Motor neuron (in vitro differentiated cells): ENCODE measurements at regions not wholly inside any gene's neighbourhood (a gene's known extent, or its start where the extent isn't known, plus 50 kb on each side); places are given as distances from the start of the nearest gene placed in this dataset.

Source experiments
- ATAC-seq, 8 experiments: fragments of 200-7000 bp; cut with Tn5 transposase; replicated peaks in 6 of 8; 2 replicates each; pipeline ENCODE4 v1.8.0; 2021; ENCODE audit warnings: mild to moderate bottlenecking in 8 of 8, moderate library complexity in 8 of 8
- H3K27ac ChIP-seq, 2 donors: fragments of 250-450 bp; sonication (Bioruptor Pico); 2 replicates each; pipeline ENCODE4 v1.9.0; 2021; ENCODE audit warnings: antibody characterized with exemption in 2 of 2, mild to moderate bottlenecking in 2 of 2, moderate library complexity in 1 of 2
- H3K4me1 ChIP-seq, 2 donors: fragments of 250-450 bp; sonication (Bioruptor Pico); replicated peaks in 1 of 2; 2 replicates each; pipeline ENCODE4 v1.6.1; 2021; ENCODE audit warnings: antibody characterized with exemption in 2 of 2, mild to moderate bottlenecking in 2 of 2, moderate library complexity in 1 of 2
- H3K4me3 ChIP-seq, 5 donors: fragments of 250-450 bp; sonication (Bioruptor Pico); 2 replicates each; pipeline ENCODE4 v1.9.0; 2021; ENCODE audit warnings: antibody characterized with exemption in 5 of 5, mild to moderate bottlenecking in 5 of 5, moderate library complexity in 4 of 5
- WGBS, 10 experiments: fragments of 450-650 bp; shearing (Covaris generic); methylation state at CpG; one replicate each; pipeline ENCODE4 v1.0.0; 2022; 5-methylcytosine and 5-hydroxymethylcytosine counted together
- in situ Hi-C, 9 experiments: fragments of 400-800 bp; cut with MboI; loops; one replicate each; pipeline ENCODE4 v1.15.0; 2021; ENCODE audit warnings: low sequenced_read_pairs in 9 of 9, low pct_unique_long_range_greater_than_20kb in 2 of 9; ENCODE audit not compliant: unreplicated experiment in 9 of 9

DNA sequence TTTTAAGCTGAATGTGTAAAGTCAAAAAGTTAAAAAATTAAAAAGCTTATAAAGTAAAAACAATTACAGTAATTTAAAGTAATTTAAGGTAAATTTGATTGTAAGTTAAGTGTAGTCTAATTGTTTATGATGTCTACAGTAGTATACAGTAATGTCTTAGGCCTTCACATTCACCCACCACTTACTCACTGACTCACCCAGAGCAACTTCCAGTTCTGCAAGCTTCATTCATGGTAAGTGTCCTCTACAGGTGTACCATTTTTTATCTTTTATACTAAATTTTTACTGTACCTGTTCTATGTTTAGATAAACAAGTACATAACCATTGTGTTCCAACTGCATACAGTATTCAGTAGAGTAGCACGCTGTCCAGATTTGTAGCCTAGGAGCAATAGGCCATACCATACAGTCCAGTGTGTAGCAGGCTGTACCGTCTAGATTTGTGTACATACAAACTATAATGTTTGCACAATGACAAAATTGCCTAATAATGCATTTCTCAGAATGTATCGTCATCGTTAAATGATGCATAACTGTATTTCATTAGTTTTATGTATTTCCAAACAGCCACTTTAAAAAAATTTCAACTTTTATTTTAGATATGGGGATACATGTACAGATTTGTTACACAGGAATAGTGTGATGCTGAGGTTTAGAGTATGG is 319.3 kb downstream of the DYSF start:
- H3K27ac ChIP-seq = no peak overlapping the region
- peaks cover 7 to 15% of the 10 kb centered on the region in 2 donors for H3K4me1 ChIP-seq
- ATAC-seq = no peak
- in situ Hi-C loops = no loop called here
- 90 to 100% (median 95%) methylated on average over 2 to 4 of the region's 4 CpGs; no CpG with 5 or more reads in 1 of the 10 experiments for WGBS, 10 experiments
- no peak overlapping the region for H3K4me3 ChIP-seq

DNA sequence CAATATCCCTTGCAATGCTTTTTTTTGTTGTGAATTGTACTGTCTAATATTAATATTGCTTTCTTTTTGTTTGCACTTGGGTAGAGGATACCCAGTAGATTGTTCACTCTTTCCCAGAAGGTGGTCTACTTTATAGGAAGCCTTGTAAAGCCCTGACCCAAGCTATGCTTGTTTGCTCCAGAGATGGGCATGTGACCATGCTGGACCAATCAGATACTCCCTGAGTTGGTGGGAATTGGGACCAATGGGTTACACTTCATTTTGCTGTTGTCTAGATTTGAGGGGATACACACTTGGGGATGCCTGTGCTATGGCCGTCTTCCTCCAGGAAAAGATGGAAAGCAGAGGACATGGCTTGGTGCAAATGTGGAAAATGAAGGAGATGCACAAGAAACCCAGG is 314.3 kb downstream of the DYSF start:
- H3K4me1 ChIP-seq = peaks cover 0 to 5% of the 10 kb centered on the region in 2 donors
- H3K27ac ChIP-seq = no peak overlapping the region
- no peak overlapping the region for H3K4me3 ChIP-seq
- ATAC-seq = no peak
- in situ Hi-C loops = no loop called here
- 67 to 100% (median 100%) methylated on average over 1 of the region's 1 CpG; no CpG with 5 or more reads in 6 of the 10 experiments for WGBS, 10 experiments

DNA sequence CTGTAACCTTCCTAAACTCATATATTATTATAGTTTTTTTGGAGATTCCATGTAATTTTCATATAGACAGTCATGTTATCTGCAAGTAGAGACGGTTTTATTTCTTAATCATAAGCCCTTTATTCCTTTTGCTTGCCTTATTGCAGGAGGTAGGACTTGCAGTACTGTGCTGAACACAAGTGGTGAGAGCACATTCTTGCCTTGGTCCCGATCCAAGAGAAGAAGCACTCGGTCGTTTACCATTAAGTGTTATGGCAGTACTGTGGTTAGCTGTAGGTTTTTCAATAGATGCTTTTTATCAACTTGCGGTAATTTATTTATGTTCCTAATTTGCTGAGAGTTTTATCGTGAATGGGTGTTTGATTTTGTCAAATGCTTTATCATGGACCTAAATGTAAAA is 305.7 kb downstream of the DYSF start:
- H3K27ac ChIP-seq = no peak overlapping the region
- WGBS, 10 experiments = 12 to 92% (median 83%) methylated on average over 3 to 6 of the region's 6 CpGs
- H3K4me1 ChIP-seq = no peaks in the 10 kb centered on the region
- ATAC-seq = no peak
- H3K4me3 ChIP-seq = no peak overlapping the region
- in situ Hi-C loops = no loop called here

DNA sequence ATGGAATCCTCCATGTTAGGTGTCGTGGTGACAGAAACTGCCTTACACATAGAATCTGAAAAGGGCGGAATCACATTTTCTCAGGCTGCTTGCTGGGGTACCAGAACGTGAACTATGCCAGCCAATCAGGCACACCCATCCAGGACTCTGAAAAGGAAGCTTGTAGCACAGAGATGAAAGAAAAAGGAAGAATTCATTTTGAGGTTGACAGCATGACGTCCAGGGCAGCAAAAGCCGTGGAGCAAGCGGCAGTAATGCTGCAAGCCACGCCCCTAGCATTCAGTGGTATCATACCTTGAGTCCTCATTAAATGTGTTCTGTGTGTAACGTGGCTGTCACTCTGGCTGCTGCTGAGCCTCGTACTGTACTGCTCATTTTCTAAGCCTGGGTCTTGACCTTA is 304.0 kb downstream of the DYSF start:
- H3K4me1 ChIP-seq = no peaks in the 10 kb centered on the region
- ATAC-seq = no peak
- no peak overlapping the region for H3K27ac ChIP-seq

DNA sequence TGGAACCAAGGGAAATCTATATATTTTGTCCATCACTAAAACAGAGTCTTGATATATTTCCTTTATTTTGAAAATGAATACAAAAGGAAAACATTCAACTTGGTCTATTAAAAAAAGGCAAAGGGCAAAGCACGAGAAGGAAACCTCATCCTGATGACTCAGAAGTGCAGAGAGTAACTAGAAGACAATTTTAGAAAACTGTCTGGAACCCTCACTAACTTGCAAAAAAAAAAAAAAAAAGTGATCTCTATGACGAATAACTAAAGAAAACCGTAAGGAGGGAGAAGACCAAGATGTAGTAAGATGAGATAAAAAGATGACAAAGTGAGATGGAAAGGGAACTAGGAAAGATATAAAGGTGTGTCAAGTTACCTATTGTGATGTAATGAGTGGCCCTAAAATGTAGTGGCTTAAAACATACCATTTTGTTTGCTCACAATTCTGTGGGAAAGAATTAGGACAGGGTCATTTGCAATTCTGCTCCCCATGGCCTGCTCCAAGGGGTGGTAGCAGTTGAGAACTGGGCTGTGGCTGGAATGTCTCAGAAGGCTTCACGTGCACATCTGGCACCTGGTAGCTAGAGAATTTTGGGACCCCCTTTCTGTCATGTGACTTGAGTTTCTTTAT is 303.0 kb downstream of the DYSF start:
- no peak overlapping the region for H3K27ac ChIP-seq
- WGBS, 10 experiments = 2 to 76% (median 62%) methylated on average over 2 to 4 of the region's 4 CpGs
- in situ Hi-C loops = no loop called here
- no peaks in the 10 kb centered on the region for H3K4me1 ChIP-seq
- ATAC-seq = peak in 2 of 8 experiments; percentile 39 to 49
- H3K4me3 ChIP-seq = no peak overlapping the region

More for the DNA sequence above, 304.0 kb downstream of the DYSF start:
- no peak overlapping the region for H3K4me3 ChIP-seq
- 51 to 97% (median 81%) methylated on average over 1 to 9 of the region's 9 CpGs for WGBS, 10 experiments
- in situ Hi-C loops = no loop called here

DNA sequence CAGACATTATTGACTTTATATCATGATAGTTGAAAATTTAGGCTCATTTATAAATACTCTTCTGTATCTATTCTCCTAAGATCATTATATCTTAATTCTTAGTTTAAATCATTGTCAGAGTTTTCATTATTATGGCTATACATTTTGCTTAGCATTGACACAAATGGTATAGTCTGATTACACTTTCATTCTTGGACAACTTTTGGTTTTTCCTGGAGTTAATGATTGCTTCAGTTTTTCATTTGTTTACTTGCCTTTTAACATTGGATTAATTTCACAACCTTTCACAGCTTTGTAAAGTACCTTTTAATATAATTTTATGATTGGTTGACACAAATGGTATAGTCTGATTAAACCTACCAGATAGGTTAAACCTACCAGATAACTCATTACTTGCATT is 298.2 kb downstream of the DYSF start:
- no peak for ATAC-seq
- in situ Hi-C loops = no loop called here
- Histone ChIP-seq H3K27ac (no peak overlapping the region), H3K4me1 (peaks cover 31 to 33% of the 10 kb centered on the region in 2 donors), H3K4me3 (no peak overlapping the region)

DNA sequence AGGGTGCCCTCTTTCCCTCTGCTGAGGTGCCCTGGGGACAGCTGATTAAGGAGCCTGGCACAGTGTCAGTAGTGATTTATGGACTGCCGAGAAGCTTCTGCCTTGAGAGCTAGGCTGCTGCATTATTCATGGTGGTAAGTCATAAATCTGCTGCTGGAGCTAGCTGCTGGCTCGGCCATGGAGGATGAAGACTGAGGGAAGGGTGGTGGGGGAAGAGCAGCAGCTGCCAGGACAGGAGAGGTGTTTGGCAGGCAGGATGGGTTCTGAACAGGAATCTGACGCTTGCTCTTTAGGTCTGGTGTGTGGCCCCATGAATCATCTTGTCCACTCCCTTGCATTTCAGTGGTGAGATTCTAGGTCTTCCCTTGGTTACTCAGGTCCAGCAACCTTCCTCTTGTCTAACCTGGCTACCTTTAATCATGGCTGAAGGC is 296.3 kb downstream of the DYSF start:
- in situ Hi-C loops = no loop called here
- 0 to 30% (median 0%) methylated on average over 1 to 3 of the region's 3 CpGs; no CpG with 5 or more reads in 3 of the 10 experiments for WGBS, 10 experiments

DNA sequence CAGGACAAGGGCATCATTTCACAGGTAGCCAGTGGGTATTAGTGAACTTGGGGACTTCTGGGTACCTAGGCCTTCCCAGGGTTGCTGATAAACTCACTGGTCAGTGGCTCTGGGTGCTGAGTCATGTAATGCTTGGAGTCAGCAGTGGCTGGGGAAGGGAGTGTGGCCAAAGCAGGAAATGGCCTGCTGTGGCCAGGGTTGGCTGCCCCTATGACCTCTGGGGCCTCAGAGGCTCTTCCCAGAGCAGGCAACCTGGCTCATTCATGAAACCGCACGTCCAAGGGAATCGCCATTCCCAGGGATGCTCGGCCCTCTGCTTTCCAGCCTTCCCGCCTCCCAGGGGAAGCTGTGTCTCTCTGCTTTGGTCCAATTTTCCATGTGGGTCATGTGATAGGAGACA is 294.9 kb downstream of the DYSF start:
- WGBS, 10 experiments = 93 to 94% methylated on average over 5 of the region's 5 CpGs; no CpG with 5 or more reads in 8 of the 10 experiments
- ATAC-seq = peak in 1 of 8 experiments; percentile 10
- H3K4me1 ChIP-seq = peaks cover 43 to 46% of the 10 kb centered on the region in 2 donors
- H3K4me3 ChIP-seq = no peak overlapping the region
- in situ Hi-C loops = no loop called here
- no peak overlapping the region for H3K27ac ChIP-seq

More for the DNA sequence above, 296.3 kb downstream of the DYSF start:
- peaks cover 32 to 34% of the 10 kb centered on the region in 2 donors for H3K4me1 ChIP-seq
- ATAC-seq = peak; percentile 80 to 96 (median 94)
- H3K27ac ChIP-seq = peak overlapping the region; percentile 34 to 37
- no peak overlapping the region for H3K4me3 ChIP-seq

DNA sequence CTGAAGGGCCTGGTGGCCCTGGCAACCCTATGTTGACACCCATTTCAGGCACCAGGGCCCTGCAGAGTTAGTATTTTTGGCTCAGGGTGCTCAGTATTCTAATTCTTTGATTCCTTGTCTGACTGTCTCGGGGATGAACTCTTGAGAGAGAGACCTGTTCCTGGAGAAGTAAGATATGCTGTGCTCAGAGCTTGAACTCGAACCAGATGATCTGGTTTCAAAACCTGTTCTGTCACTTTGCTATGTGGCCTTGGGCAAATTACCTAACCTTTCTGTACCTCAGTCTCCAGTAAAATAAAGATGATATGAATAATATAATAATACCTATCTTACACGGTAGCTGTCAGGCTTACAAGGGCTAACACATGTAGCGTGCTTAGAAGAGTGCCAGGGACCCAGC is 294.2 kb downstream of the DYSF start:
- no peak overlapping the region for H3K4me3 ChIP-seq
- no peak overlapping the region for H3K27ac ChIP-seq
- peaks cover 49 to 53% of the 10 kb centered on the region in 2 donors for H3K4me1 ChIP-seq
- in situ Hi-C loops = no loop called here
- ATAC-seq = no peak
- 65 to 100% (median 94%) methylated on average over 2 to 4 of the region's 4 CpGs; no CpG with 5 or more reads in 2 of the 10 experiments for WGBS, 10 experiments

DNA sequence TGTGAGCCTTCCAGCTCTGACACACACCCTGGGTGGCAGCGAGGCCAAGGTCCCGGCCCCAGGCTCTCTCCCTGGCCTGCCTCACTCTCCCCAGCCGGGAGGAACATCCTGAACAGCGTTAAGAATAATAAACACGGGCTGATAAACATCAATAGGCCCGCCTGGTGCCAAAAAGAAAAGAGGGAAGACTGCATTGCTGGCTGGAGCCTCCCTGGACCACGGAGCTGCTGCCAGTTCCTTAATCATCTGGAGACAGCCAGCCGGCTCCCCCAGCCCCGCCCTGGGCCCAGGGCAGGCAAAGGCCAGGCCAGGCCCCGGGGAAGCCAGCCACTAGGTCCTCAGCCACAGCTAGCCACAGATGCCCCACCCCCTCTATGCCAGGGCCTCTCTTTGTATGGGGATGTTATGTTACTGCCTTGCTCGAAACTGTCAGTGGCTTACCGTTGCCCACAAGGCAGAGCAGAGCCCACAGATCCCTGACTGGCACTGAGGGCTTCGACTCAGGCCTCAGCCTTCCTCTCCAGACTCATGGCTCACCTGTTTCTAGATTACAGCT is 293.7 kb downstream of the DYSF start:
- peak in 6 of 8 experiments; percentile 5 to 63 (median 24) for ATAC-seq
- Histone ChIP-seq H3K27ac (no peak overlapping the region), H3K4me1 (peaks cover 52 to 54% of the 10 kb centered on the region in 2 donors), H3K4me3 (no peak overlapping the region)
- in situ Hi-C loops = no loop called here
- 25 to 90% (median 59%) methylated on average over 2 to 12 of the region's 13 CpGs; no CpG with 5 or more reads in 4 of the 10 experiments for WGBS, 10 experiments

DNA sequence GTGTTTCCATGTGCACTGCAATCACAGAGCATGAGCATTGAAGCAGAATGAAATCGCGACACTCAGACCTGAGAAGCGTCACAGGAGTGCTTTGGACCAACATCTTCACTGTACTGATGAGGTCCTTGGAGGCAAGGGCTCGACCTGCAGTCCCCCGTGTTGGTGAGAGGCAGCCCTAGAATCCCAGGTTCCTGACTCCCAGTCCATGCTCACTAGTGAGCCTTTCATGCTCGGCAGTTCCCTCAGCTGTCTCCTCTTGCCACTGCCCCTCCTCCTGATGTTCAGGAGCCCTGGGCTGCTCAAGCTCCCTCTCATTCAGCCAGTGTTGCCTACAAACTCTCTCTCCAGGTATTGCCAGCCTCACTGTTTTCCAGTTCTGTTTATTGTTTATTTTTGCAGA is 291.4 kb downstream of the DYSF start:
- Histone ChIP-seq H3K4me3 (no peak overlapping the region), H3K27ac (no peak overlapping the region), H3K4me1 (peaks cover 43 to 47% of the 10 kb centered on the region in 2 donors)
- in situ Hi-C loops = no loop called here
- WGBS, 10 experiments = 57 to 88% (median 75%) methylated on average over 1 to 5 of the region's 6 CpGs; no CpG with 5 or more reads in 5 of the 10 experiments
- ATAC-seq = no peak

DNA sequence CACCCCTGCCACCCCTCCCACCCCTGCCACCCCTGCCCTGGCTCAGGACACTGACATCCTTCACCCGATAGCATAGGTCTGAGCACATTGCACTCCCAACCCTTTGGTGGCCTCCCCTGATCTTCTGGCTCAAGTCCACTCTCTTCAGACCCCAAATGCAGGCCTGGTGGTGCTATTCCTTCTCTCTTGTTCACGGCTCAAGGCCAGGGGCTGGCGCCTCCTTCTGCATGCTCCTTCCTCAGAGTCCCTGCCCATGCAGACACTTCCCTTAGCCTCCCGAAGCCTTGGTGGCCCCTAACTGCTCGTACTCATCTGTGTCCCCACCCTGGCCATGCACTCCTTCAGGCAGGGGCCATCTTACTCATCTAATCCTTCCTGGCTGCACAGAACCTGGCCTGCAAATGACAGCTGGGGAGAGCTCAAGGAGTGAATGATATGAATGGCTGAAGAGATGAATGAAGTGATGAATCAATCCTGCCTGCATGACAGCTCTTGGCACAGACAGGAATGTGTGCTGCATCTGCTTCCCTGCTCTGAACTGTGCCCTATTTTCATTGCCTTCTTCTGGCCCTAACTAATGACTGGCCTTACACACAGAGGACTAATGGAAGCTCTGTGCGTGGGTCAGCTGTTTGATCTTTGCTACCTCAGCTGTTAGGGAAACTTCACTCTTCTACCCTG is 290.8 kb downstream of the DYSF start:
- WGBS, 10 experiments = 77 to 92% (median 84%) methylated on average over 1 to 4 of the region's 6 CpGs; no CpG with 5 or more reads in 4 of the 10 experiments
- in situ Hi-C loops = no loop called here
- Histone ChIP-seq H3K27ac (no peak overlapping the region), H3K4me1 (peaks cover 37 to 42% of the 10 kb centered on the region in 2 donors), H3K4me3 (no peak overlapping the region)
- peak in 5 of 8 experiments; percentile 5 to 22 (median 14) for ATAC-seq
